ENCODE measurements at regions not wholly inside any gene's neighbourhood (a gene's known extent, or its start where the extent isn't known, plus 50 kb on each side); places are given as distances from the start of the nearest gene placed in this dataset.
"Not testable (repeated sequence)": the region's sequence is repeated elsewhere in the genome, so short reads cannot be mapped to it uniquely, and the experiment has no call there.

DNA sequence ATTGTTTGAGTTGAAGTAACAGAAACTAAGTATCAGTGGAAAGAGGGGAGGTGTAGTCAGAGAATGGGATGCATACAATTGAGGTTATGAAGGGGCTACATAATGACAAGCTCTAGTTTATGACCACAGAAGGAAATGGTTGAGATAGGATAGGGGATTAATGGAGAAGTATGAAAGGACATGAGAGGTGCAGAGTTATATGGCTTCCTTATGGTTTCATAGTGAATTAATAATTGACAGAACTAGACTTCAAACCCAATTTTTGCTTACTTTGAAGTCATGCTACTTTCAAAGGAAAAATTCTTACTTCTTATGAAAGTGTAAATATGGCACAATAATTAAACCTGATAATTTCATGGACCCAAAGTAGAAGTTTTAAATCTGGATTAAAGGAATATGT lies 340.3 kb upstream of the LRRC4C start:
- no peak for DNase-seq (ENCODE audit: low spot score)
- Mint-ChIP-seq H3K9me3 (ENCODE audit: unreplicated experiment) (no peaks in the 10 kb centered on the region), H3K4me1 (ENCODE audit: unreplicated experiment) (no peaks in the 10 kb centered on the region), H3K27ac (ENCODE audit: unreplicated experiment) (no peak overlapping the region), H3K27me3 (ENCODE audit: unreplicated experiment) (no peaks in the 10 kb centered on the region), H3K4me3 (ENCODE audit: unreplicated experiment) (no peak overlapping the region), H3K36me3 (ENCODE audit: low read depth, unreplicated experiment) (no peaks in the 10 kb centered on the region)
- TF ChIP-seq, protein P1, sequence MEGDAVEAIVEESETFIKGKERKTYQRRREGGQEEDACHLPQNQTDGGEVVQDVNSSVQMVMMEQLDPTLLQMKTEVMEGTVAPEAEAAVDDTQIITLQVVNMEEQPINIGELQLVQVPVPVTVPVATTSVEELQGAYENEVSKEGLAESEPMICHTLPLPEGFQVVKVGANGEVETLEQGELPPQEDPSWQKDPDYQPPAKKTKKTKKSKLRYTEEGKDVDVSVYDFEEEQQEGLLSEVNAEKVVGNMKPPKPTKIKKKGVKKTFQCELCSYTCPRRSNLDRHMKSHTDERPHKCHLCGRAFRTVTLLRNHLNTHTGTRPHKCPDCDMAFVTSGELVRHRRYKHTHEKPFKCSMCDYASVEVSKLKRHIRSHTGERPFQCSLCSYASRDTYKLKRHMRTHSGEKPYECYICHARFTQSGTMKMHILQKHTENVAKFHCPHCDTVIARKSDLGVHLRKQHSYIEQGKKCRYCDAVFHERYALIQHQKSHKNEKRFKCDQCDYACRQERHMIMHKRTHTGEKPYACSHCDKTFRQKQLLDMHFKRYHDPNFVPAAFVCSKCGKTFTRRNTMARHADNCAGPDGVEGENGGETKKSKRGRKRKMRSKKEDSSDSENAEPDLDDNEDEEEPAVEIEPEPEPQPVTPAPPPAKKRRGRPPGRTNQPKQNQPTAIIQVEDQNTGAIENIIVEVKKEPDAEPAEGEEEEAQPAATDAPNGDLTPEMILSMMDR (IDR thresholded peaks at IDR 0.05; ENCODE audit: unreplicated experiment), result no peak

- DNase-seq (ENCODE audit: low spot score), result no peak
- TF ChIP-seq, protein P1 (IDR thresholded peaks at IDR 0.05; ENCODE audit: unreplicated experiment), result no peak
- Mint-ChIP-seq H3K27me3 (ENCODE audit: unreplicated experiment) (no peaks in the 10 kb centered on the region), H3K4me3 (ENCODE audit: unreplicated experiment) (no peak overlapping the region), H3K4me1 (ENCODE audit: unreplicated experiment) (no peaks in the 10 kb centered on the region), H3K27ac (ENCODE audit: unreplicated experiment) (no peak overlapping the region), H3K36me3 (ENCODE audit: low read depth, unreplicated experiment) (no peaks in the 10 kb centered on the region), H3K9me3 (ENCODE audit: unreplicated experiment) (no peaks in the 10 kb centered on the region)
These were observed 344.4 kb upstream of the LRRC4C start for GRCh38 chr11:41803895-41804294.

DNA sequence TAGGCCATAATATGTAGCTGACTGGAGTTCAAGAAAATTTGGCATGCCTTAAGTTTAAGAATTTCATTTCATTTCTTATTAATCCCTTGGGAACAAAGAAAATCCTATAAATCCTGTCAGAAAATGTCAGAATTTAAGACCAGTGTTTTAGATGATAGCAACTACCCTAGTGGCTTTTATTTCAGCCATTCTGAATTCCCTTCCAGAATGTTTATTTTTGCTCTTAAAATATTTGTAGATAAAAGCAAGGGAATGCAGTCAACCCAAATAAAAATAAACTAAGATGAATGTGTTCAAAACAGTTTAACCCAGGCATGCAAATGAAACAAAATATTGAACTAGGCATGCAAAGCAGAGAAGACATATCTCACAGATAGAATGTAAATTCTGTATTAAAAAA lies 356.9 kb upstream of the LRRC4C start:
- no peaks in the 10 kb centered on the region for H3K4me1 Mint-ChIP-seq (ENCODE audit: unreplicated experiment)

GRCh38 chr11:41824287-41824686 lies 364.8 kb upstream of the LRRC4C start:
- not testable (repeated sequence) for H3K4me1 Mint-ChIP-seq (ENCODE audit: unreplicated experiment); H3K36me3 Mint-ChIP-seq (ENCODE audit: low read depth, unreplicated experiment); H3K4me3 Mint-ChIP-seq (ENCODE audit: unreplicated experiment); H3K27me3 Mint-ChIP-seq (ENCODE audit: unreplicated experiment); DNase-seq (ENCODE audit: low spot score); H3K9me3 Mint-ChIP-seq (ENCODE audit: unreplicated experiment); H3K27ac Mint-ChIP-seq (ENCODE audit: unreplicated experiment)

More for the DNA sequence above, 356.9 kb upstream of the LRRC4C start:
- TF ChIP-seq, protein P1 (IDR thresholded peaks at IDR 0.05; ENCODE audit: unreplicated experiment), result no peak
- Mint-ChIP-seq H3K27ac (ENCODE audit: unreplicated experiment) (no peak overlapping the region), H3K27me3 (ENCODE audit: unreplicated experiment) (no peaks in the 10 kb centered on the region), H3K9me3 (ENCODE audit: unreplicated experiment) (peaks cover 9% of the 10 kb centered on the region), H3K4me3 (ENCODE audit: unreplicated experiment) (no peak overlapping the region), H3K36me3 (ENCODE audit: low read depth, unreplicated experiment) (no peaks in the 10 kb centered on the region)
- DNase-seq (ENCODE audit: low spot score), result no peak

- Mint-ChIP-seq H3K27ac (ENCODE audit: unreplicated experiment) (no peak overlapping the region), H3K4me3 (ENCODE audit: unreplicated experiment) (no peak overlapping the region), H3K4me1 (ENCODE audit: unreplicated experiment) (no peaks in the 10 kb centered on the region), H3K9me3 (ENCODE audit: unreplicated experiment) (no peaks in the 10 kb centered on the region), H3K36me3 (ENCODE audit: low read depth, unreplicated experiment) (no peaks in the 10 kb centered on the region), H3K27me3 (ENCODE audit: unreplicated experiment) (peaks cover 1% of the 10 kb centered on the region)
- no peak for DNase-seq (ENCODE audit: low spot score)
- TF ChIP-seq, protein P1 (IDR thresholded peaks at IDR 0.05; ENCODE audit: unreplicated experiment), result no peak
These were observed 366.6 kb upstream of the LRRC4C start for GRCh38 chr11:41826085-41826484.

DNA sequence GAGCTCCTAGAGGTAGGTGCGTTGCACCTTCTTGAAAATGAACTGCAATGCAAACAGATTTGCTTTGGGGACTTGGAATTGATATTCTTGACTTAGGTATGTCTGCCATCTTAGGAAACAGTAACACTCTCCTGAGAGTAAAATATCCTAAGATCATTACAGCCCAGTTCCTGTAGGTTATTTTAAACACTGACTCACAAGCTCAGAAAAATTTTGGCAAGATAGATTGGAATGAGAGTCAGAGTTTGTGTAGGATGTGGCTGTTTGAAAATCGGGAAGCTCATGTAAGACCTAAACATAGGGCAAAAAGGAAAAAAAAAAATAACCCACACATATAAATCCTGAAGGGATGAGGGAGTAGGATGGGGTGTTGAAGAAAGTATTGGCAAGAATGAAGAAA lies 377.0 kb upstream of the LRRC4C start:
- TF ChIP-seq, protein P1 (IDR thresholded peaks at IDR 0.05; ENCODE audit: unreplicated experiment), result no peak
- Mint-ChIP-seq H3K36me3 (ENCODE audit: low read depth, unreplicated experiment) (no peaks in the 10 kb centered on the region), H3K9me3 (ENCODE audit: unreplicated experiment) (no peaks in the 10 kb centered on the region), H3K27me3 (ENCODE audit: unreplicated experiment) (no peaks in the 10 kb centered on the region), H3K27ac (ENCODE audit: unreplicated experiment) (no peak overlapping the region), H3K4me3 (ENCODE audit: unreplicated experiment) (no peak overlapping the region), H3K4me1 (ENCODE audit: unreplicated experiment) (no peaks in the 10 kb centered on the region)
- DNase-seq (ENCODE audit: low spot score), result no peak
